ENCODE measurements at regions not wholly inside any gene's neighbourhood (a gene's known extent, or its start where the extent isn't known, plus 50 kb on each side); places are given as distances from the start of the nearest gene placed in this dataset.
"Not testable (repeated sequence)": the region's sequence is repeated elsewhere in the genome, so short reads cannot be mapped to it uniquely, and the experiment has no call there.

- not testable (repeated sequence) for TF ChIP-seq CTCF (conservative IDR thresholded peaks at IDR 0.05 in 1 of 2, IDR thresholded peaks at IDR 0.05 in 1 of 2; ENCODE audit: low read depth in 1 of 2, low read length in 2 of 2); EZH2 (IDR thresholded peaks at IDR 0.05; ENCODE audit: low read length, missing control alignments)
Observed at GRCh38 chr5:50558640-50559039, 107.8 kb upstream of the PARP8 start.

Data from fibroblast of lung (primary cell).